Endothelial cell of umbilical vein (primary cell): ENCODE measurements at regions not wholly inside any gene's neighbourhood (a gene's known extent, or its start where the extent isn't known, plus 50 kb on each side); places are given as distances from the start of the nearest gene placed in this dataset.

Source experiments
- EZH2 ChIP-seq: IDR thresholded peaks from 2 replicates; pipeline ENCODE4 v1.6.1; 2012; ENCODE audit warnings: borderline replicate concordance, low read depth, mild to moderate bottlenecking, moderate library complexity, low read length, inconsistent platforms; ENCODE audit not compliant: severe bottlenecking
- POLR2AphosphoS5 ChIP-seq: IDR thresholded peaks from 2 replicates; pipeline ENCODE4 v1.6.1; 2012; ENCODE audit warnings: low read depth, mild to moderate bottlenecking, control low read depth, low read length, moderate library complexity; ENCODE audit not compliant: insufficient read depth
- TF ChIP-seq, protein P1 (sequence below), 2 donors: IDR thresholded peaks; 1 replicate in 1 of 2; 2 replicates in 1 of 2; pipeline ENCODE4 v1.5.1; 2011; ENCODE audit warnings: low read length in 2 of 2, mild to moderate bottlenecking in 2 of 2, moderate library complexity in 2 of 2, control low read depth in 1 of 2, inconsistent platforms in 1 of 2, low read depth in 1 of 2; ENCODE audit not compliant: insufficient read depth in 1 of 2; ENCODE audit errors: extremely low read depth in 1 of 2
- TF ChIP-seq, protein P2 (sequence below): IDR thresholded peaks from 2 replicates; pipeline ENCODE4 v1.6.1; 2011; ENCODE audit not compliant: insufficient read depth, insufficient read length

DNA sequence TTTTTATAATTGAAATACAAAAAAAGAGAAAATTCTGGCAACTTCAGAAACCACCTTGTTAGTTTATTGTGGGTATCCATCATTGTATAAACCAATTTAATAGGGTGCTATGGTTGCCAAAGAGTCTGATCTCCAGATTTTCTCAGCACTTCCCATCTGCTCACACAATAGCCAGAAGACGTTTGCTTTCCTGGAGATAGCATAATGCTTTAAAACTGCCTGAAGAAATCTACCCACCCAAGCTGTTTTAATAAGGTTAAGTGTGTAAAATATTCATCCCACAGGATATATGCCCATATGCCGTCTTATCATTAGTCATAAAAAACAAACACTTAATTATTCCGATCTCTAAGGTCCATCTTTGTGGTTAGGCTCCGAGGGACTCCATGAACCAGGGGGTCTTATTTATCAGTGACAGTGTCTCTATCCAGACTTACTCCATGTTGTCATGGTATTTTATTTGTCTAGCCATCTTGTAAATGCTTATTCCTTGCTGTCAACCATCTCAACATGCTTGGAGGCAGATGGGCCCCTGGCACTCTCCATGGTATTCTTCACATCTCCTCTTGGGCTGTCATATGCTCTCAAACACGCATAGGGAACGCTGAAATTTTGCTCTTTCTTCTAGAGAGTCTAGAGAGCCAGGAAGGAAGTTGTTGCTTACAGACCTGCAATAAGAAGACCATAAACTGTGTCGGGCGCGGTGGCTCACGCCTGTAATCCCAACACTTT, 58.5 kb downstream of the MAP10 start:
- no peak for TF ChIP-seq EZH2
- TF ChIP-seq, protein P1, sequence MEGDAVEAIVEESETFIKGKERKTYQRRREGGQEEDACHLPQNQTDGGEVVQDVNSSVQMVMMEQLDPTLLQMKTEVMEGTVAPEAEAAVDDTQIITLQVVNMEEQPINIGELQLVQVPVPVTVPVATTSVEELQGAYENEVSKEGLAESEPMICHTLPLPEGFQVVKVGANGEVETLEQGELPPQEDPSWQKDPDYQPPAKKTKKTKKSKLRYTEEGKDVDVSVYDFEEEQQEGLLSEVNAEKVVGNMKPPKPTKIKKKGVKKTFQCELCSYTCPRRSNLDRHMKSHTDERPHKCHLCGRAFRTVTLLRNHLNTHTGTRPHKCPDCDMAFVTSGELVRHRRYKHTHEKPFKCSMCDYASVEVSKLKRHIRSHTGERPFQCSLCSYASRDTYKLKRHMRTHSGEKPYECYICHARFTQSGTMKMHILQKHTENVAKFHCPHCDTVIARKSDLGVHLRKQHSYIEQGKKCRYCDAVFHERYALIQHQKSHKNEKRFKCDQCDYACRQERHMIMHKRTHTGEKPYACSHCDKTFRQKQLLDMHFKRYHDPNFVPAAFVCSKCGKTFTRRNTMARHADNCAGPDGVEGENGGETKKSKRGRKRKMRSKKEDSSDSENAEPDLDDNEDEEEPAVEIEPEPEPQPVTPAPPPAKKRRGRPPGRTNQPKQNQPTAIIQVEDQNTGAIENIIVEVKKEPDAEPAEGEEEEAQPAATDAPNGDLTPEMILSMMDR (IDR thresholded peaks at IDR 0.05; ENCODE audit: extremely low read depth in 1 of 2, insufficient read depth in 1 of 2, low read depth in 1 of 2, low read length in 2 of 2): no peak
- TF ChIP-seq, protein P2, sequence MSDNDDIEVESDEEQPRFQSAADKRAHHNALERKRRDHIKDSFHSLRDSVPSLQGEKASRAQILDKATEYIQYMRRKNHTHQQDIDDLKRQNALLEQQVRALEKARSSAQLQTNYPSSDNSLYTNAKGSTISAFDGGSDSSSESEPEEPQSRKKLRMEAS: no peak
- TF ChIP-seq POLR2AphosphoS5: no peak
